Activated CD8-positive, alpha-beta T cell treated with anti-CD3 and anti-CD28 coated beads for 36 hours (primary cell): ENCODE measurements at regions not wholly inside any gene's neighbourhood (a gene's known extent, or its start where the extent isn't known, plus 50 kb on each side); places are given as distances from the start of the nearest gene placed in this dataset.

Source experiments
- ATAC-seq: fragments of 200-7000 bp; cut with Tn5 transposase; one replicate; pipeline ENCODE4 v1.10.0; 2021; ENCODE audit warnings: mild to moderate bottlenecking, moderate library complexity
- CTCF ChIA-PET: fragments of 350-600 bp; sonication (Branson Sonifier 250); formaldehyde crosslinking; loops from one replicate; lab custom pipeline; 2021; ENCODE audit warnings: antibody characterized with exemption; lab: Charles Lee
- POLR2A ChIA-PET: fragments of 350-600 bp; sonication (Branson Sonifier 250); formaldehyde crosslinking; loops from one replicate; lab custom pipeline; 2021; ENCODE audit warnings: antibody characterized with exemption; lab: Charles Lee
- DNase-seq: peaks from one replicate; pipeline ENCODE4 v3.0.0-alpha.2; 2020
- H3K27ac Mint-ChIP-seq: one replicate; pipeline ENCODE4 v1.8.0; 2021; ENCODE audit warnings: mild to moderate bottlenecking, mixed read lengths
- H3K27me3 Mint-ChIP-seq: one replicate; pipeline ENCODE4 v1.8.0; 2021; ENCODE audit warnings: mixed read lengths
- H3K36me3 Mint-ChIP-seq: one replicate; pipeline ENCODE4 v1.8.0; 2021; ENCODE audit warnings: low read depth, mixed read lengths
- H3K4me1 Mint-ChIP-seq: one replicate; pipeline ENCODE4 v1.8.0; 2021; ENCODE audit warnings: low read depth, mixed read lengths
- H3K4me3 Mint-ChIP-seq: one replicate; pipeline ENCODE4 v1.8.0; 2021; ENCODE audit warnings: mild to moderate bottlenecking, moderate library complexity, mixed read lengths
- H3K9me3 Mint-ChIP-seq: one replicate; pipeline ENCODE4 v1.8.0; 2021; ENCODE audit warnings: mixed read lengths
- intact Hi-C: fragments of 100-400 bp; cut with micrococcal nuclease; formaldehyde crosslinking; loops from one replicate; pipeline ENCODE4 v1.10.0; 2022
- TF ChIP-seq, protein P1 (sequence below): fragments of 200-600 bp; IDR thresholded peaks from one replicate; pipeline ENCODE4 v1.8.0; 2022; ENCODE audit warnings: antibody characterized with exemption, mild to moderate bottlenecking

GRCh38 chr12:97923546-97923945, 460.9 kb downstream of the RMST start:
- TF ChIP-seq, protein P1, sequence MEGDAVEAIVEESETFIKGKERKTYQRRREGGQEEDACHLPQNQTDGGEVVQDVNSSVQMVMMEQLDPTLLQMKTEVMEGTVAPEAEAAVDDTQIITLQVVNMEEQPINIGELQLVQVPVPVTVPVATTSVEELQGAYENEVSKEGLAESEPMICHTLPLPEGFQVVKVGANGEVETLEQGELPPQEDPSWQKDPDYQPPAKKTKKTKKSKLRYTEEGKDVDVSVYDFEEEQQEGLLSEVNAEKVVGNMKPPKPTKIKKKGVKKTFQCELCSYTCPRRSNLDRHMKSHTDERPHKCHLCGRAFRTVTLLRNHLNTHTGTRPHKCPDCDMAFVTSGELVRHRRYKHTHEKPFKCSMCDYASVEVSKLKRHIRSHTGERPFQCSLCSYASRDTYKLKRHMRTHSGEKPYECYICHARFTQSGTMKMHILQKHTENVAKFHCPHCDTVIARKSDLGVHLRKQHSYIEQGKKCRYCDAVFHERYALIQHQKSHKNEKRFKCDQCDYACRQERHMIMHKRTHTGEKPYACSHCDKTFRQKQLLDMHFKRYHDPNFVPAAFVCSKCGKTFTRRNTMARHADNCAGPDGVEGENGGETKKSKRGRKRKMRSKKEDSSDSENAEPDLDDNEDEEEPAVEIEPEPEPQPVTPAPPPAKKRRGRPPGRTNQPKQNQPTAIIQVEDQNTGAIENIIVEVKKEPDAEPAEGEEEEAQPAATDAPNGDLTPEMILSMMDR, result no peak
- no peak overlapping the region for H3K27ac Mint-ChIP-seq
- no peaks in the 10 kb centered on the region for H3K36me3 Mint-ChIP-seq
- no peaks in the 10 kb centered on the region for H3K27me3 Mint-ChIP-seq
- ATAC-seq (no peak), DNase-seq (no peak)
- intact Hi-C loops, result no loop called here
- ChIA-PET POLR2A (no interaction called here), CTCF (no interaction called here)
- H3K9me3 Mint-ChIP-seq, result no peaks in the 10 kb centered on the region
- no peaks in the 10 kb centered on the region for H3K4me1 Mint-ChIP-seq
- no peak overlapping the region for H3K4me3 Mint-ChIP-seq

DNA sequence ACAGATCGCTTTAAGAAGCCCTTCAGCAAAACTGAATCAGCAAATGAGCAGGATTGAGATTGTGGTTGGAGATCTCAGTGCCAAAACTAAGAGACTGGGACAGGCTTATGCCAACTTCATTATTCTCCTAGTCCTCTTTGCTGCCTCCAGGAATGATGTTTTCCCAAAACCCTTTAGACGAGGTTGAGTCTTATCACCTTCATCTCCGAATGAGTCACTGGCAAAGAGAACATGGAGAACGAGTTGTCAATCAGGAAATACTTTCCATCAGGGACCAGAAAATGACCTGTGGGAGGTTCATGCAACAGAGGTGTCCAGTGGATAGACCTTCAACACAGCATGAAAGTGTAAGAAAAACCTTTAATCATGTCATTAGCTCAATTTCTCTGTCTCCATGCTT, 461.5 kb downstream of the RMST start:
- Mint-ChIP-seq H3K27me3 (no peaks in the 10 kb centered on the region), H3K27ac (no peak overlapping the region), H3K4me3 (no peak overlapping the region), H3K9me3 (no peaks in the 10 kb centered on the region), H3K4me1 (no peaks in the 10 kb centered on the region), H3K36me3 (no peaks in the 10 kb centered on the region)
- ATAC-seq (no peak), DNase-seq (no peak)
- ChIA-PET POLR2A (no interaction called here), CTCF (no interaction called here)
- TF ChIP-seq, protein P1, result no peak
- intact Hi-C loops, result no loop called here

GRCh38 chr12:97927977-97928376, 465.4 kb downstream of the RMST start:
- H3K9me3 Mint-ChIP-seq, result no peaks in the 10 kb centered on the region
- no peaks in the 10 kb centered on the region for H3K4me1 Mint-ChIP-seq
- ChIA-PET POLR2A (no interaction called here), CTCF (no interaction called here)
- TF ChIP-seq, protein P1, result no peak
- no peak for ATAC-seq
- no peak overlapping the region for H3K4me3 Mint-ChIP-seq
- DNase-seq, result no peak
- no peak overlapping the region for H3K27ac Mint-ChIP-seq
- intact Hi-C loops, result no loop called here
- H3K36me3 Mint-ChIP-seq, result no peaks in the 10 kb centered on the region
- H3K27me3 Mint-ChIP-seq, result no peaks in the 10 kb centered on the region

- POLR2A ChIA-PET, result no interaction called here
- intact Hi-C loops, result no loop called here
- Mint-ChIP-seq H3K4me3 (no peak overlapping the region), H3K4me1 (no peaks in the 10 kb centered on the region), H3K27me3 (no peaks in the 10 kb centered on the region), H3K36me3 (no peaks in the 10 kb centered on the region), H3K27ac (no peak overlapping the region), H3K9me3 (peaks cover 2% of the 10 kb centered on the region)
- TF ChIP-seq, protein P1, result no peak
- no peak for ATAC-seq
- CTCF ChIA-PET, result no interaction called here
- DNase-seq, result no peak
Observed at GRCh38 chr12:97936165-97936564, 473.6 kb downstream of the RMST start.

DNA sequence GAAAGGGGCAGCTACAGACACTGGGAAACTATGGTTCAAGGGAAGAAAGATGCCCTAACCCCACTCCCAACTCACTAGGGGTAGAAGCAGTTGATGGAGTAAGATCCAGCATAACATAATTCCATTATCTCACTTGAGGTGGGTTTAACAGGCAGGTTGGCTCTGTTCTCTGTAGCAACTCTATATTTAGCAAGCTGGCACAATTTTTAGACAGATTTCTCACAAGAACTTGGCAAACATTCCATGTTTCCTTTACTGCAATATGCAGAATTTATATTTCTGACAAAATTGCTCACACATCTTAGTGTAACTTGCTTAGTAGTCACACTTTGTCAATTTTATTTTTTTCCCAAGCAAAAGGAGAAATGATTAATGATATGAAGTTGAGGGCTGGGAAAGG, 475.4 kb downstream of the RMST start:
- peaks cover 2% of the 10 kb centered on the region for H3K9me3 Mint-ChIP-seq
- H3K36me3 Mint-ChIP-seq, result no peaks in the 10 kb centered on the region
- H3K27ac Mint-ChIP-seq, result no peak overlapping the region
- H3K27me3 Mint-ChIP-seq, result no peaks in the 10 kb centered on the region
- ChIA-PET POLR2A (no interaction called here), CTCF (no interaction called here)
- ATAC-seq, result no peak
- H3K4me3 Mint-ChIP-seq, result no peak overlapping the region
- TF ChIP-seq, protein P1, result no peak
- intact Hi-C loops, result no loop called here
- no peak for DNase-seq
- no peaks in the 10 kb centered on the region for H3K4me1 Mint-ChIP-seq
